DOHH2 (cell line): ENCODE measurements at regions not wholly inside any gene's neighbourhood (a gene's known extent, or its start where the extent isn't known, plus 50 kb on each side); places are given as distances from the start of the nearest gene placed in this dataset.

Experiments
- EZH2phosphoT487 ChIP-seq: fragments of 200-600 bp; sonication (generic); IDR thresholded peaks from 2 replicates; pipeline ENCODE4 v1.6.1; 2017; ENCODE audit warnings: borderline replicate concordance, mild to moderate bottlenecking, antibody characterized with exemption, low read length, moderate library complexity, mixed read lengths
- TF ChIP-seq, protein P1 (sequence below): fragments of 200-600 bp; sonication (generic); IDR thresholded peaks from one replicate; pipeline ENCODE4 v1.5.1; 2014; ENCODE audit warnings: antibody characterized with exemption, mild to moderate bottlenecking, low read depth, low read length; ENCODE audit not compliant: poor library complexity, severe bottlenecking

DNA sequence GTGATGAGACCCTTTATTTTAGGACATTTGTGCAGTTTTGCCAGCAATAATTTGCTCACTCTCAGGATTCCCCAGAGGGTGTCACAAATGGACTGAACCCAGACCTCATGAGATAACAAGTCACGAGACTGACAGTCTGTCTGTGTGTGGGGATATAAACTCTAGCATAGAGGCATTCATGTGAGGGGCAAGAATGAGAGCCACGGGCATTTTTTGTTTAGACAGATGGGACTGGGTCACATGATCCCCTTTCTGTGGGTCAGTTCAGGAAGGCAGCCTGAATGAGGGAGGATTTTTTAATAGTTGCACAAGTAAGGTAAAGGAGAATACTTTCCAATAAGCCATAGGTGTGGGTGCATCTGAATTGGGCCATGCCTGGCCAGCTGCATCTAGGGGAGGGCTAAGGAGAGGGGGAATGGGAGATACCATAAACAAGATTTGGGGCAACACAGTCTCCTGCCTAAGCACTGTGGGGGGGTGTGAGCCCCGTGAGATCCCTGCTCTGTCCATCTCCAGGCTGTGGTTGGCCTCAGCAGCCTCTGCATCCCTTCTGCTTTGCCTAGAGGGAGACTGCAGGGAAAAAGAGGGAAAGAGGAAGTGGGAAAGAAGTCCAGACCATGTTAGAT lies 66.6 kb downstream of the NAV1 start:
- TF ChIP-seq, protein P1, sequence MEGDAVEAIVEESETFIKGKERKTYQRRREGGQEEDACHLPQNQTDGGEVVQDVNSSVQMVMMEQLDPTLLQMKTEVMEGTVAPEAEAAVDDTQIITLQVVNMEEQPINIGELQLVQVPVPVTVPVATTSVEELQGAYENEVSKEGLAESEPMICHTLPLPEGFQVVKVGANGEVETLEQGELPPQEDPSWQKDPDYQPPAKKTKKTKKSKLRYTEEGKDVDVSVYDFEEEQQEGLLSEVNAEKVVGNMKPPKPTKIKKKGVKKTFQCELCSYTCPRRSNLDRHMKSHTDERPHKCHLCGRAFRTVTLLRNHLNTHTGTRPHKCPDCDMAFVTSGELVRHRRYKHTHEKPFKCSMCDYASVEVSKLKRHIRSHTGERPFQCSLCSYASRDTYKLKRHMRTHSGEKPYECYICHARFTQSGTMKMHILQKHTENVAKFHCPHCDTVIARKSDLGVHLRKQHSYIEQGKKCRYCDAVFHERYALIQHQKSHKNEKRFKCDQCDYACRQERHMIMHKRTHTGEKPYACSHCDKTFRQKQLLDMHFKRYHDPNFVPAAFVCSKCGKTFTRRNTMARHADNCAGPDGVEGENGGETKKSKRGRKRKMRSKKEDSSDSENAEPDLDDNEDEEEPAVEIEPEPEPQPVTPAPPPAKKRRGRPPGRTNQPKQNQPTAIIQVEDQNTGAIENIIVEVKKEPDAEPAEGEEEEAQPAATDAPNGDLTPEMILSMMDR, result no peak
- TF ChIP-seq EZH2phosphoT487, result no peak
